ENCODE measurements at regions not wholly inside any gene's neighbourhood (a gene's known extent, or its start where the extent isn't known, plus 50 kb on each side); places are given as distances from the start of the nearest gene placed in this dataset.
A peak's percentile ranks its signal among the peaks of the same experiment; 100 is the strongest.

DNA sequence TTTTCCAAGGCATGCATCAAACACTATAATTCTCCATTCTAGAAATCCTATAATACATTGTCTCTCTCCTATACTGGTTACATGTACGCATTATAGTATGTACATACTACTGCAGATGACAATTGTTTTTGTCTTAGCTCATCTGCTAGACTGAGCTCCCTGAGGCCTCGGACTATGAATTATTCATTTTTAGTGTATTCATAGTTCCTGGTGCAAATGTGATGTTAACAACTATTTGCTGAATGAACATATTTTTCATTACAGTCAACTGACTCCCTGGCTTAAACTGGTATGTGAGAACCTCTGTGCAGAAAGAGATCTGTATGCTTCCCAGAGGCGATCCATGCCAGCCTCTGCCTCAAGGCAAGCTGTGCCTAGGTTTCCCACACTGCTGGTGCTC, 91.8 kb upstream of the PARP11 start:
- H3K36me3 Mint-ChIP-seq, result no peaks in the 10 kb centered on the region
- TF ChIP-seq, protein P1, sequence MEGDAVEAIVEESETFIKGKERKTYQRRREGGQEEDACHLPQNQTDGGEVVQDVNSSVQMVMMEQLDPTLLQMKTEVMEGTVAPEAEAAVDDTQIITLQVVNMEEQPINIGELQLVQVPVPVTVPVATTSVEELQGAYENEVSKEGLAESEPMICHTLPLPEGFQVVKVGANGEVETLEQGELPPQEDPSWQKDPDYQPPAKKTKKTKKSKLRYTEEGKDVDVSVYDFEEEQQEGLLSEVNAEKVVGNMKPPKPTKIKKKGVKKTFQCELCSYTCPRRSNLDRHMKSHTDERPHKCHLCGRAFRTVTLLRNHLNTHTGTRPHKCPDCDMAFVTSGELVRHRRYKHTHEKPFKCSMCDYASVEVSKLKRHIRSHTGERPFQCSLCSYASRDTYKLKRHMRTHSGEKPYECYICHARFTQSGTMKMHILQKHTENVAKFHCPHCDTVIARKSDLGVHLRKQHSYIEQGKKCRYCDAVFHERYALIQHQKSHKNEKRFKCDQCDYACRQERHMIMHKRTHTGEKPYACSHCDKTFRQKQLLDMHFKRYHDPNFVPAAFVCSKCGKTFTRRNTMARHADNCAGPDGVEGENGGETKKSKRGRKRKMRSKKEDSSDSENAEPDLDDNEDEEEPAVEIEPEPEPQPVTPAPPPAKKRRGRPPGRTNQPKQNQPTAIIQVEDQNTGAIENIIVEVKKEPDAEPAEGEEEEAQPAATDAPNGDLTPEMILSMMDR (IDR thresholded peaks at IDR 0.05; ENCODE audit: unreplicated experiment), result no peak
- no peaks in the 10 kb centered on the region for H3K27me3 Mint-ChIP-seq (ENCODE audit: low read depth)
- no peak overlapping the region for H3K4me3 Mint-ChIP-seq
- no peak for DNase-seq (ENCODE audit: low spot score in 2 of 2, unreplicated experiment in 2 of 2)
- H3K4me1 Mint-ChIP-seq, result peaks cover 77% of the 10 kb centered on the region
- peak overlapping the region; percentile 73 for H3K27ac Mint-ChIP-seq
- no peaks in the 10 kb centered on the region for H3K9me3 Mint-ChIP-seq

DNA sequence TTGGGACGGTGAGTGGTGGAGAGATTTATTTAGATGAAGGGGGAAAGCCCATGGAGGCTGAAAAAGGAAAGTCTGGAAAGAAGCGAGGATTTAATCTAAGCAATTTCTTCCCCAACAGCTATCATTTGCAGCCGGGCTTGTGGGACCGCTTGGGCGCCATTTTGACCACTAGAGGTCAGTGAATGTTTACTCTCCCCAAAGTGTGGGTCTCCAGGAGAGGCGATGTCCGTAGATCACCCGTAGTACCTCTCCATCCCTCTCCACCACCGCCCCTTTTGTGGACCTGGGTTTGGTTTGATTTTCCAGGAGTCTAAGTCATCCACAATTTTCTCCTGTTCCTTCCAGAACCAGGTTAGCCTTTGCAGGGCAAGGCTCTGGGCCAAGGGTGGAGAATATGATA, 91.2 kb upstream of the PARP11 start:
- no peak for DNase-seq (ENCODE audit: low spot score in 2 of 2, unreplicated experiment in 2 of 2)
- H3K9me3 Mint-ChIP-seq, result no peaks in the 10 kb centered on the region
- H3K27ac Mint-ChIP-seq, result no peak overlapping the region
- TF ChIP-seq, protein P1 (IDR thresholded peaks at IDR 0.05; ENCODE audit: unreplicated experiment), result no peak
- H3K36me3 Mint-ChIP-seq, result no peaks in the 10 kb centered on the region
- H3K27me3 Mint-ChIP-seq (ENCODE audit: low read depth), result no peaks in the 10 kb centered on the region
- H3K4me3 Mint-ChIP-seq, result no peak overlapping the region
- peaks cover 78% of the 10 kb centered on the region for H3K4me1 Mint-ChIP-seq

DNA sequence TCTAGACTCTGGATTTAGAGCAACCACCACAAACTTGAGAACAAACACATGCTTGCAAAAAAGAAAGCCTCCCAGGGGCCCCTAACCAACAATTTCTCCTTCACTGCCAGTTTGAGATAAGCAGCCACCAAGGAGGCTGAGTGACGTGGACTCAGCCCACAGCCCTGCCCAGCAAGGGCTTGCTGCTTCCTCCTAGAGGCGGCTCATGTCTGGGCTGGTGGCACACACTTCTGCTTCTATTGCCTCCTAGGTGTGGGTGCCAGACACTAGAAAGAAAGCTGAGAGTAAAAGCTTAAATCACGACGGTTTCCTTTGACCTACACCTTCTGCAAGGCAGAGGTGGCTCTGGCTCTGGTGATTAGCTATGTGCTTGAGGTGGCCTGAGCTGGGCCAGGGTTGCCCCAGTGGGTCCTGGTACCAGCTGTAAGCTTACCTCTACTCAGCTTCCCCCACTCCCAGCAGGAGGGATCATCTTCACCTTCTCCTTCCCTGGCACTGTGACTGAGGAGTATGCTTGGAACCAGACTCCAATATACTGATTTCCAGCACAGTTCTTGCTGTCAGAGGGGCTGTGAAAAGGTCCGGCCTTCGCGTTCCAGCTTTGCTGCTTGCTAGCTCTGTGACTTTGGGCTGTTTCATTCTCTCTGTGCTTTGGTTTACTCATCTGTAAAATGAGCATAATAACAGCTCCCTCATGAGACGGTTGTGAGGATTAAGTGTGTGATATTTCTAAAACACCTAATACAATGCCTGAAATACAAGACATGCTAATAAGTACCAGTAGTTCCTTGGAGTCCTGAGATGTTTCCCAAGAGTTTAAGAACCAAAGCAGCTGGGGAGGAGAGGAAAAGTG, 89.7 kb upstream of the PARP11 start:
- no peaks in the 10 kb centered on the region for H3K36me3 Mint-ChIP-seq
- no peaks in the 10 kb centered on the region for H3K9me3 Mint-ChIP-seq
- no peak for DNase-seq (ENCODE audit: low spot score in 2 of 2, unreplicated experiment in 2 of 2)
- peak overlapping the region; percentile 94 for H3K27ac Mint-ChIP-seq
- no peak overlapping the region for H3K4me3 Mint-ChIP-seq
- TF ChIP-seq, protein P1 (IDR thresholded peaks at IDR 0.05; ENCODE audit: unreplicated experiment), result no peak
- H3K27me3 Mint-ChIP-seq (ENCODE audit: low read depth), result no peaks in the 10 kb centered on the region
- H3K4me1 Mint-ChIP-seq, result peaks cover 65% of the 10 kb centered on the region

DNA sequence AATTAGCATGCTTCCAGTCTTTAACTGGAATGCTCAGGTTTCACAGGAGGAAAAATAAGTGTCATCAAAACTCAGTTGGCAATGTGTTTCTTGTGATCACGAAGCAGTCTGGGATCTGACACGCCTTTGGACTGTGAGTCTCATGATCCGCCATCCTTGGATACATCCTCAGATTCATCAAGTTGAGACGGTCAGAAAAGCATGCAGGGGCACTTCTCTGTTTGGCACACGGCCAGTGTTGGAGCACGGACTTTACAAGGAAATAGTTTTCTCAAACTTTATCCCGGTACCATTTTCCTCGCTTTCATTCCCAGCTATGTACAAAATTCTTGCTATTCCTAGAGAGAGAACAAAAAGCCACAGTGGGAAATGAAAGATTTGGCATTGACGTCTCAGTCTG, 88.4 kb upstream of the PARP11 start:
- Mint-ChIP-seq H3K36me3 (no peaks in the 10 kb centered on the region), H3K27ac (peak overlapping the region; percentile 94), H3K27me3 (ENCODE audit: low read depth) (no peaks in the 10 kb centered on the region), H3K9me3 (no peaks in the 10 kb centered on the region), H3K4me1 (peaks cover 57% of the 10 kb centered on the region), H3K4me3 (no peak overlapping the region)
- TF ChIP-seq, protein P1 (IDR thresholded peaks at IDR 0.05; ENCODE audit: unreplicated experiment), result no peak
- DNase-seq (ENCODE audit: low spot score in 2 of 2, unreplicated experiment in 2 of 2), result peak in 1 of 2 experiments; percentile 56

DNA sequence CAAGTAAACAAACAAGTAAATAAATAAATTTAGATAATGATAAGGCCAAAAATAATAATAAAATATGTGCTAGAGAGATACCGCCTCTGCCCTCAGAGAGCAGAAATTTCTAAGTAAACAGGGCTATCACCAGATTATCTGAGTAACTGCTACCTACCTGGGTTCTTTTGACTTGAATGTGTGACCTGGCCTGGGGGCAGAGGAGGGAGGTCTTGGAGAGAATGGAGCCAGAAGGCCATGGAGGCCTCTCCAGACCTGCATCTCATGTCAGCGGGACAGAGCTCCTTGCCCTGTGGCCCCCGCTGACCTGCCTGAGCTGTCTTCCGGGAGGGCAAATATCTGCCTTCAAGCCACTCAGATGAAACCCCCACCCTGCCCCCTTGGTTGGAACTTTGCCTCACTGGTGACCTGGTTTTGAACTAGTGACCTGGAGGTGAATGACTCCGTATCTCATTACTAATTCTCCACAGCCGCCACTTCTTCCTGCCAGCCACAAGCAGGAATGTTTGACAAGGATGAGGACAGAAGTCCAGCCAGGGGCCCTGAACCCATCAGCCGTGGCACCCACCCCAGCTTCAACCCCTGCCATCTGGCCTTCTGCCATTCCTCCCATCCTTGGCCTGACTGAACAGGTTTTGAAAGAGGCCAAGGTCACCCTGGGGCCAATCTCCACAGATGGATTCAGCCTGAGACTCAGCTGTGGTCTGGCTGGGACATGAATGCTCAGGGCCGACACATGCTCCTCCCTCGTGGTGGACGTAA, 86.8 kb upstream of the PARP11 start:
- no peak for DNase-seq (ENCODE audit: low spot score in 2 of 2, unreplicated experiment in 2 of 2)
- H3K4me1 Mint-ChIP-seq, result peaks cover 40% of the 10 kb centered on the region
- H3K4me3 Mint-ChIP-seq, result no peak overlapping the region
- no peaks in the 10 kb centered on the region for H3K27me3 Mint-ChIP-seq (ENCODE audit: low read depth)
- no peaks in the 10 kb centered on the region for H3K36me3 Mint-ChIP-seq
- peaks cover 3% of the 10 kb centered on the region for H3K9me3 Mint-ChIP-seq
- no peak overlapping the region for H3K27ac Mint-ChIP-seq
- TF ChIP-seq, protein P1 (IDR thresholded peaks at IDR 0.05; ENCODE audit: unreplicated experiment), result no peak

Data from mesothelial cell of epicardium (in vitro differentiated cells).